Hepatocyte (in vitro differentiated cells): ENCODE measurements at regions not wholly inside any gene's neighbourhood (a gene's known extent, or its start where the extent isn't known, plus 50 kb on each side); places are given as distances from the start of the nearest gene placed in this dataset.
"Not testable (repeated sequence)": the region's sequence is repeated elsewhere in the genome, so short reads cannot be mapped to it uniquely, and the experiment has no call there.

ENCODE experiments used
- DNase-seq: peaks from one replicate; pipeline ENCODE4 v3.0.0-alpha.2; 2016; ENCODE audit warnings: low spot score
- H2AFZ ChIP-seq: fragments of 200-600 bp; sonication (generic); 2 replicates; pipeline ENCODE4 v1.6.0; 2016; ENCODE audit warnings: antibody characterized with exemption, mild to moderate bottlenecking
- H3K27ac ChIP-seq: fragments of 200-600 bp; sonication (generic); 2 replicates; pipeline ENCODE4 v1.5.1; 2016; ENCODE audit warnings: mild to moderate bottlenecking
- H3K27me3 ChIP-seq: fragments of 200-600 bp; sonication (generic); 2 replicates; pipeline ENCODE4 v1.6.1; 2016
- H3K36me3 ChIP-seq: fragments of 200-600 bp; sonication (generic); replicated peaks from 2 replicates; pipeline ENCODE4 v1.5.1; 2016; ENCODE audit warnings: low read depth; ENCODE audit not compliant: insufficient read depth
- H3K4me1 ChIP-seq: fragments of 200-600 bp; sonication (generic); 2 replicates; pipeline ENCODE4 v1.5.1; 2016; ENCODE audit warnings: mild to moderate bottlenecking, moderate library complexity; ENCODE audit not compliant: insufficient read depth
- H3K4me2 ChIP-seq: fragments of 200-600 bp; sonication (generic); 2 replicates; pipeline ENCODE4 v1.6.0; 2016
- H3K4me3 ChIP-seq: fragments of 200-600 bp; sonication (generic); 2 replicates; pipeline ENCODE4 v1.5.1; 2016; ENCODE audit warnings: mild to moderate bottlenecking
- H3K79me2 ChIP-seq: fragments of 200-600 bp; sonication (generic); 2 replicates; pipeline ENCODE4 v1.6.0; 2017; ENCODE audit warnings: mild to moderate bottlenecking
- H3K9me2 ChIP-seq: fragments of 200-600 bp; sonication (generic); replicated peaks from 2 replicates; pipeline ENCODE4 v1.6.0; 2017; ENCODE audit warnings: mild to moderate bottlenecking; ENCODE audit not compliant: insufficient read depth
- H3K9me3 ChIP-seq: fragments of 200-600 bp; sonication (generic); 2 replicates; pipeline ENCODE4 v1.5.1; 2016; ENCODE audit warnings: low read depth, mild to moderate bottlenecking
- H4K20me1 ChIP-seq: fragments of 200-600 bp; sonication (generic); 2 replicates; pipeline ENCODE4 v1.6.0; 2016; ENCODE audit warnings: mild to moderate bottlenecking; ENCODE audit not compliant: insufficient read depth, poor library complexity, severe bottlenecking
- CTCF ChIP-seq: fragments of 200-600 bp; sonication (generic); IDR thresholded peaks from 2 replicates; pipeline ENCODE4 v1.5.1; 2016; ENCODE audit warnings: antibody characterized with exemption, mild to moderate bottlenecking; ENCODE audit not compliant: poor library complexity
- EZH2 ChIP-seq: fragments of 200-600 bp; sonication (generic); IDR thresholded peaks from 2 replicates; pipeline ENCODE4 v1.6.1; 2016; ENCODE audit warnings: antibody characterized with exemption, mild to moderate bottlenecking, borderline replicate concordance
- EZH2phosphoT487 ChIP-seq: fragments of 200-600 bp; sonication (generic); IDR thresholded peaks from one replicate; pipeline ENCODE4 v1.6.1; 2018; ENCODE audit warnings: antibody characterized with exemption, mild to moderate bottlenecking, low read depth, moderate library complexity; ENCODE audit not compliant: unreplicated experiment, severe bottlenecking
- WGBS: methylation state at CpG from one replicate; pipeline ENCODE4 v1.1.6; 2016; ENCODE audit warnings: low lambda C conversion rate; ENCODE audit errors: missing lambda C conversion rate; 5-methylcytosine and 5-hydroxymethylcytosine counted together

GRCh38 chr3:27040674-27041073, 328.5 kb downstream of the NEK10 start:
- Histone ChIP-seq H3K36me3 (no peaks in the 10 kb centered on the region), H3K4me3 (no peak overlapping the region), H4K20me1 (no peaks in the 10 kb centered on the region), H3K9me2 (no peaks in the 10 kb centered on the region), H3K79me2 (no peaks in the 10 kb centered on the region), H3K27me3 (no peaks in the 10 kb centered on the region), H3K27ac (no peak overlapping the region), H3K4me1 (peaks cover 6% of the 10 kb centered on the region), H2AFZ (no peak overlapping the region), H3K4me2 (no peak overlapping the region), H3K9me3 (no peaks in the 10 kb centered on the region)
- DNase-seq = no peak
- no peak for TF ChIP-seq EZH2
- no peak for TF ChIP-seq EZH2phosphoT487
- TF ChIP-seq CTCF = no peak

- not testable (repeated sequence) for H4K20me1 ChIP-seq, H3K4me3 ChIP-seq, H3K9me3 ChIP-seq, H3K27me3 ChIP-seq, H2AFZ ChIP-seq, DNase-seq, H3K36me3 ChIP-seq, H3K27ac ChIP-seq, H3K79me2 ChIP-seq, H3K9me2 ChIP-seq, H3K4me2 ChIP-seq
- WGBS = 55% methylated on average over 2 of the region's 2 CpGs
- peaks cover 17% of the 10 kb centered on the region for H3K4me1 ChIP-seq
These were observed 326.6 kb downstream of the NEK10 start for GRCh38 chr3:27042541-27042940.

GRCh38 chr3:27043328-27043955, 325.7 kb downstream of the NEK10 start:
- no peaks in the 10 kb centered on the region for H3K79me2 ChIP-seq
- H3K4me2 ChIP-seq = no peak overlapping the region
- H3K9me3 ChIP-seq = no peaks in the 10 kb centered on the region
- 57% methylated on average over 8 of the region's 8 CpGs for WGBS
- no peak overlapping the region for H3K4me3 ChIP-seq
- no peaks in the 10 kb centered on the region for H4K20me1 ChIP-seq
- no peaks in the 10 kb centered on the region for H3K36me3 ChIP-seq
- H2AFZ ChIP-seq = no peak overlapping the region
- H3K27ac ChIP-seq = no peak overlapping the region
- H3K4me1 ChIP-seq = peaks cover 17% of the 10 kb centered on the region
- H3K27me3 ChIP-seq = no peaks in the 10 kb centered on the region
- DNase-seq = no peak
- no peaks in the 10 kb centered on the region for H3K9me2 ChIP-seq
- TF ChIP-seq EZH2phosphoT487 (no peak), CTCF (no peak), EZH2 (no peak)

- H4K20me1 ChIP-seq = no peaks in the 10 kb centered on the region
- peaks cover 17% of the 10 kb centered on the region for H3K4me1 ChIP-seq
- H3K9me2 ChIP-seq = no peaks in the 10 kb centered on the region
- no peak overlapping the region for H3K4me2 ChIP-seq
- no peak overlapping the region for H3K4me3 ChIP-seq
- no peaks in the 10 kb centered on the region for H3K36me3 ChIP-seq
- 75% methylated on average over 2 of the region's 2 CpGs for WGBS
- TF ChIP-seq EZH2 (no peak), EZH2phosphoT487 (no peak)
- no peaks in the 10 kb centered on the region for H3K79me2 ChIP-seq
- H2AFZ ChIP-seq = no peak overlapping the region
- DNase-seq = no peak
- H3K27me3 ChIP-seq = no peaks in the 10 kb centered on the region
- H3K27ac ChIP-seq = no peak overlapping the region
- no peaks in the 10 kb centered on the region for H3K9me3 ChIP-seq
These were observed 324.2 kb downstream of the NEK10 start for GRCh38 chr3:27044931-27045481.
